Body of pancreas (tissue), 4 donors: ENCODE measurements at regions not wholly inside any gene's neighbourhood (a gene's known extent, or its start where the extent isn't known, plus 50 kb on each side); places are given as distances from the start of the nearest gene placed in this dataset.

Source experiments
- ATAC-seq: fragments of 150-250 bp; one replicate; pipeline ENCODE4 v1.9.1; 2016
- DNase-seq, 4 donors: peaks; one replicate each; pipeline ENCODE4 v3.0.0-alpha.2; 2019
- H3K27ac ChIP-seq, 4 donors: fragments of 200-600 bp; sonication (generic); 1 replicate in 3 of 4; 2 replicates in 1 of 4; pipeline versions ENCODE4 v1.5.1 to v1.6.1; 2016 to 2019; ENCODE audit warnings: mild to moderate bottlenecking in 1 of 4, mixed read lengths in 1 of 4, moderate library complexity in 1 of 4
- H3K27me3 ChIP-seq, 2 donors: fragments of 200-600 bp; sonication (generic); one replicate each; pipeline ENCODE4 v1.6.0; 2016; ENCODE audit warnings: mild to moderate bottlenecking in 1 of 2
- H3K36me3 ChIP-seq, 2 donors: fragments of 200-600 bp; sonication (generic); replicated peaks in 1 of 2; 2 replicates each; pipeline ENCODE4 v1.5.1; 2016; ENCODE audit warnings: low read depth in 2 of 2; ENCODE audit not compliant: insufficient read depth in 1 of 2
- H3K4me1 ChIP-seq: fragments of 200-600 bp; sonication (generic); one replicate; pipeline ENCODE4 v1.6.0; 2016
- H3K4me3 ChIP-seq, 2 donors: fragments of 200-600 bp; sonication (generic); 1 replicate in 1 of 2; 2 replicates in 1 of 2; pipeline ENCODE4 v1.5.1; 2016 to 2019
- H3K9me3 ChIP-seq, 3 donors: fragments of 200-600 bp; sonication (generic); 1 replicate in 2 of 3; 2 replicates in 1 of 3; pipeline ENCODE4 v1.5.1; 2016
- POLR2A ChIP-seq, 3 donors: fragments of 450-650 bp; IDR thresholded peaks; one replicate each; pipeline ENCODE4 v1.6.1; 2016; ENCODE audit warnings: antibody characterized with exemption in 3 of 3, mild to moderate bottlenecking in 2 of 3
- WGBS, 2 donors: methylation state at CpG; one replicate each; pipeline ENCODE4 v1.1.5; 2017; 5-methylcytosine and 5-hydroxymethylcytosine counted together
- intact Hi-C: fragments of 100-400 bp; cut with DNase I; formaldehyde crosslinking; loops from one replicate; pipeline ENCODE4 v1.15.1; 2023
- TF ChIP-seq, protein P1 (sequence below), 7 experiments: fragments of 450-650 bp in 4 of 7; fragments of 200-600 bp in 3 of 7; sonication (generic) in 3 of 7; IDR thresholded peaks; one replicate each; pipeline ENCODE4 v1.5.1; 2016 to 2019; ENCODE audit warnings: antibody characterized with exemption in 7 of 7

GRCh38 chr16:64880994-64881393 is 240.9 kb downstream of the CDH11 start:
- H3K4me1 ChIP-seq, result no peaks in the 10 kb centered on the region
- H3K4me3 ChIP-seq, result no peak overlapping the region
- no peaks in the 10 kb centered on the region for H3K9me3 ChIP-seq
- no peaks in the 10 kb centered on the region for H3K27me3 ChIP-seq
- ATAC-seq, result no peak
- intact Hi-C loops, result no loop called here
- H3K36me3 ChIP-seq, result no peaks in the 10 kb centered on the region
- no peak overlapping the region for H3K27ac ChIP-seq
- 32 to 33% methylated on average over 2 of the region's 2 CpGs for WGBS, 2 donors
- DNase-seq, result no peak
- TF ChIP-seq, protein P1, sequence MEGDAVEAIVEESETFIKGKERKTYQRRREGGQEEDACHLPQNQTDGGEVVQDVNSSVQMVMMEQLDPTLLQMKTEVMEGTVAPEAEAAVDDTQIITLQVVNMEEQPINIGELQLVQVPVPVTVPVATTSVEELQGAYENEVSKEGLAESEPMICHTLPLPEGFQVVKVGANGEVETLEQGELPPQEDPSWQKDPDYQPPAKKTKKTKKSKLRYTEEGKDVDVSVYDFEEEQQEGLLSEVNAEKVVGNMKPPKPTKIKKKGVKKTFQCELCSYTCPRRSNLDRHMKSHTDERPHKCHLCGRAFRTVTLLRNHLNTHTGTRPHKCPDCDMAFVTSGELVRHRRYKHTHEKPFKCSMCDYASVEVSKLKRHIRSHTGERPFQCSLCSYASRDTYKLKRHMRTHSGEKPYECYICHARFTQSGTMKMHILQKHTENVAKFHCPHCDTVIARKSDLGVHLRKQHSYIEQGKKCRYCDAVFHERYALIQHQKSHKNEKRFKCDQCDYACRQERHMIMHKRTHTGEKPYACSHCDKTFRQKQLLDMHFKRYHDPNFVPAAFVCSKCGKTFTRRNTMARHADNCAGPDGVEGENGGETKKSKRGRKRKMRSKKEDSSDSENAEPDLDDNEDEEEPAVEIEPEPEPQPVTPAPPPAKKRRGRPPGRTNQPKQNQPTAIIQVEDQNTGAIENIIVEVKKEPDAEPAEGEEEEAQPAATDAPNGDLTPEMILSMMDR (IDR thresholded peaks at IDR 0.05), result no peak
- TF ChIP-seq POLR2A (IDR thresholded peaks at IDR 0.05), result no peak

DNA sequence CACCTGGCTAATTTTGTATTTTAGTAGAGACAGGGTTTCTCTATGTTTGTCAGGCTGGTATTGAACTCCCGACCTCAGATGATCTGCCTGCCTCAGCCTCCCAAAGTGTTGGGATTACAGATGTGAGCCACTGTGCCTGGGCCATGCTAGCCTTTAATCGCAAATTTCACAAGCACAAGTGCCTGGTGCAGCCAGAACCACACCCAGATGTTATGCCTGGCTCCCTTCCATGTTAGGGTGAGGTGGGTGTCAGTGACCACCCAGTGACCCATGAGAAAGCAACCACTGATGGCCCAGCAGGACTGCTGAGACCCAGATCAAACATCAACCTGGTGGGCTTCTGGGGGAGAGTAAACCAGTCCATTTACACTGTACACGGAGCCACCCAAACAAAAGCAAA is 241.9 kb downstream of the CDH11 start:
- no peak for DNase-seq
- no peaks in the 10 kb centered on the region for H3K36me3 ChIP-seq
- TF ChIP-seq POLR2A (IDR thresholded peaks at IDR 0.05), result no peak
- TF ChIP-seq, protein P1 (IDR thresholded peaks at IDR 0.05), result no peak

GRCh38 chr16:64878940-64879339 is 242.9 kb downstream of the CDH11 start:
- Histone ChIP-seq H3K4me3 (no peak overlapping the region), H3K36me3 (no peaks in the 10 kb centered on the region), H3K9me3 (no peaks in the 10 kb centered on the region), H3K27me3 (no peaks in the 10 kb centered on the region), H3K27ac (no peak overlapping the region), H3K4me1 (no peaks in the 10 kb centered on the region)
- ATAC-seq (no peak), DNase-seq (no peak)
- 70 to 73% methylated on average over 4 of the region's 4 CpGs for WGBS, 2 donors
- TF ChIP-seq POLR2A (IDR thresholded peaks at IDR 0.05), result no peak
- TF ChIP-seq, protein P1 (IDR thresholded peaks at IDR 0.05), result no peak
- intact Hi-C loops, result no loop called here

More for the DNA sequence above, 241.9 kb downstream of the CDH11 start:
- no peak for ATAC-seq
- Histone ChIP-seq H3K9me3 (no peaks in the 10 kb centered on the region), H3K27ac (no peak overlapping the region), H3K27me3 (no peaks in the 10 kb centered on the region), H3K4me3 (no peak overlapping the region), H3K4me1 (no peaks in the 10 kb centered on the region)
- WGBS, 2 donors, result 55 to 73% methylated on average over 3 of the region's 3 CpGs
- intact Hi-C loops, result no loop called here

DNA sequence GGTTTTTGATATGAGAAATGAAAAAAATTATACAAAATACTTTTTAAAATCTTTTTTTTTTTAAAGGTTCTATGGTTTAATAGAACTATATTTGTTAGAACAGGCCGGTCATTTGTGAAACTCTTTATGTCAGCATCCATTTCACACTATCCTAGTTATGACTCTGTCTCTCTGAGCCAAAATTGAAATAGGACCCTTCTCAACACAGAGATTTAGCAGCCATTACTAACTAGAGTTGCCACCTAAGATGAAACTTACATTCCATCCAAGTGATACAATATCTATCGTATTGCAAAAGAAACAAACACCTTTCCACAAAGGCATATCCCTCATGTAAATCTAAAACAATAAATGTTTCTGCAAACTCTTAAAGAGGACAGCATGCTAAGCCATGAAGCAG is 249.8 kb downstream of the CDH11 start:
- no peak for DNase-seq
- intact Hi-C loops, result no loop called here
- no peaks in the 10 kb centered on the region for H3K9me3 ChIP-seq
- WGBS, 2 donors, result 91 to 95% methylated on average over 2 of the region's 2 CpGs
- ATAC-seq, result no peak
- no peaks in the 10 kb centered on the region for H3K27me3 ChIP-seq
- H3K27ac ChIP-seq, result no peak overlapping the region
- H3K4me1 ChIP-seq, result no peaks in the 10 kb centered on the region
- H3K4me3 ChIP-seq, result no peak overlapping the region
- H3K36me3 ChIP-seq, result no peaks in the 10 kb centered on the region
- TF ChIP-seq POLR2A (IDR thresholded peaks at IDR 0.05), result no peak
- TF ChIP-seq, protein P1 (IDR thresholded peaks at IDR 0.05), result no peak

DNA sequence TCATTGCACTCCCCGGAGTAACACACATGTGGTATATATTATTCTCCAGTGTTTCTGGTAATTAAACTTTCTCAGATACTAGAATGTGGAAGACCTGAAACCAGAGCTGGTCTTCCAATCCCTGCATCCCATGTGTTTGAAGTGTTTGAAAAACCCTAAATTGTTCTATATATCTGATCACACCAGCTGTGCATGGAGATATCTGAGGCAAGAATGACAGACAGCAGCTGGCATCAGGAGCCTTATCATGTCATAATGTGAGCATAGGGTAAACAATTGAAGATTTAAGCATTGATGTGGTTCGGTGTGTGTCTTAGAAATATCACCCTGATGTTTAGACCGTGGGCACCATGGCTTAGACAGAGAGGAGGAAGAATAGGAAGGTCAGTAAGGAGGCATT is 251.0 kb downstream of the CDH11 start:
- DNase-seq (no peak), ATAC-seq (no peak)
- WGBS, 2 donors, result 44 to 53% methylated on average over 3 of the region's 3 CpGs
- no peak overlapping the region for H3K4me3 ChIP-seq
- no peaks in the 10 kb centered on the region for H3K36me3 ChIP-seq
- H3K4me1 ChIP-seq, result no peaks in the 10 kb centered on the region
- intact Hi-C loops, result no loop called here
- H3K27ac ChIP-seq, result no peak overlapping the region
- H3K27me3 ChIP-seq, result no peaks in the 10 kb centered on the region
- H3K9me3 ChIP-seq, result no peaks in the 10 kb centered on the region
- TF ChIP-seq POLR2A (IDR thresholded peaks at IDR 0.05), result no peak
- TF ChIP-seq, protein P1 (IDR thresholded peaks at IDR 0.05), result no peak
